A673 (cell line): ENCODE measurements at regions not wholly inside any gene's neighbourhood (a gene's known extent, or its start where the extent isn't known, plus 50 kb on each side); places are given as distances from the start of the nearest gene placed in this dataset.

ENCODE experiments used
- CTCF ChIP-seq: fragments of 300-800, 200-600 bp; sonication (generic); conservative IDR thresholded peaks from 2 replicates; pipeline ENCODE4 v1.5.1; 2017; ENCODE audit warnings: low read depth, mild to moderate bottlenecking, antibody characterized with exemption, low read length, moderate library complexity, mixed read lengths
- EZH2 ChIP-seq: fragments of 200-600 bp; sonication (generic); IDR thresholded peaks from 2 replicates; pipeline ENCODE4 v1.6.1; 2017; ENCODE audit warnings: borderline replicate concordance, low read depth, mild to moderate bottlenecking, mixed read lengths, antibody characterized with exemption, low read length; ENCODE audit not compliant: poor library complexity, severe bottlenecking

GRCh38 chr3:5427021-5427420, 239.5 kb downstream of the EDEM1 start:
- TF ChIP-seq CTCF (no peak), EZH2 (no peak)
